Pancreas (tissue), 10 donors: ENCODE measurements at regions not wholly inside any gene's neighbourhood (a gene's known extent, or its start where the extent isn't known, plus 50 kb on each side); places are given as distances from the start of the nearest gene placed in this dataset.
"Not testable (repeated sequence)": the region's sequence is repeated elsewhere in the genome, so short reads cannot be mapped to it uniquely, and the experiment has no call there.

Experiments
- ATAC-seq, 4 donors: fragments of 200-7000 bp; cut with Tn5 transposase; one replicate each; pipeline versions ENCODE4 v1.8.0 to v1.9.1; 2020; ENCODE audit warnings: mild to moderate bottlenecking in 4 of 4, moderate library complexity in 4 of 4
- DNase-seq, 6 donors: peaks; one replicate each; pipeline ENCODE4 v3.0.0-alpha.2; 2020
- FAIRE-seq: peaks from 2 replicates; lab custom pipeline; 2012; peaks lifted over from hg19 to GRCh38; lab: Jason Lieb, UNC
- H3K27ac ChIP-seq, 4 donors: fragments of 200-600 bp; sonication (generic); 1 replicate in 3 of 4; 2 replicates in 1 of 4; pipeline versions ENCODE4 v1.5.0 to v1.8.0; 2020
- H3K27me3 ChIP-seq, 4 donors: fragments of 200-600 bp; one replicate each; pipeline ENCODE4 v1.8.0; 2021
- H3K36me3 ChIP-seq, 3 donors: fragments of 200-600 bp; sonication (generic) in 1 of 3; one replicate each; pipeline versions ENCODE4 v1.5.0 to v1.8.0; 2020 to 2021
- H3K4me1 ChIP-seq, 3 donors: fragments of 200-600 bp; one replicate each; pipeline ENCODE4 v1.8.0; 2021
- H3K4me3 ChIP-seq, 4 donors: fragments of 200-600 bp; sonication (generic) in 2 of 4; one replicate each; pipeline versions ENCODE4 v1.5.0 to v1.8.0; 2020 to 2021
- H3K9me3 ChIP-seq, 4 donors: fragments of 200-600 bp; one replicate each; pipeline ENCODE4 v1.8.0; 2021
- whole genome bisulfite sequencing, 2 donors: extraction: QIAGEN DNeasy Blood & Tissue Kit; methylation state at CpG; one replicate each; pipeline ENCODE4 v1.1.7; 2013; 5-methylcytosine and 5-hydroxymethylcytosine counted together
- intact Hi-C, 3 donors: fragments of 100-400 bp; cut with DNase I; formaldehyde crosslinking; loops; one replicate each; pipeline versions ENCODE4 v1.11.1 to v1.14.2; 2022
- TF ChIP-seq, protein P1 (sequence below), 4 donors: fragments of 200-600 bp; sonication (generic) in 3 of 4; IDR thresholded peaks; one replicate each; pipeline versions ENCODE4 v1.5.0 to v1.8.0; 2021; ENCODE audit warnings: antibody characterized with exemption in 4 of 4
- donor health status: healthy with polysubstance abuse.
- donor health status: DM: no; HTN: no; CAD: no; lungs with moderate emphysema.
- donor health status: DM: no; HTN: no; CAD: no.
- donor health status: control.
- donor health status: control.
- donor health status: Bipolar disorder and iron deficiency.
- donor health status: DM: yes; HTN: yes; CAD: no.
- donor health status: DM: no; HTN: no; CAD: no.
- donor health status: DM: no; HTN: no; CAD: no.
- donor health status: DM: yes; HTN: yes; CAD: no.

DNA sequence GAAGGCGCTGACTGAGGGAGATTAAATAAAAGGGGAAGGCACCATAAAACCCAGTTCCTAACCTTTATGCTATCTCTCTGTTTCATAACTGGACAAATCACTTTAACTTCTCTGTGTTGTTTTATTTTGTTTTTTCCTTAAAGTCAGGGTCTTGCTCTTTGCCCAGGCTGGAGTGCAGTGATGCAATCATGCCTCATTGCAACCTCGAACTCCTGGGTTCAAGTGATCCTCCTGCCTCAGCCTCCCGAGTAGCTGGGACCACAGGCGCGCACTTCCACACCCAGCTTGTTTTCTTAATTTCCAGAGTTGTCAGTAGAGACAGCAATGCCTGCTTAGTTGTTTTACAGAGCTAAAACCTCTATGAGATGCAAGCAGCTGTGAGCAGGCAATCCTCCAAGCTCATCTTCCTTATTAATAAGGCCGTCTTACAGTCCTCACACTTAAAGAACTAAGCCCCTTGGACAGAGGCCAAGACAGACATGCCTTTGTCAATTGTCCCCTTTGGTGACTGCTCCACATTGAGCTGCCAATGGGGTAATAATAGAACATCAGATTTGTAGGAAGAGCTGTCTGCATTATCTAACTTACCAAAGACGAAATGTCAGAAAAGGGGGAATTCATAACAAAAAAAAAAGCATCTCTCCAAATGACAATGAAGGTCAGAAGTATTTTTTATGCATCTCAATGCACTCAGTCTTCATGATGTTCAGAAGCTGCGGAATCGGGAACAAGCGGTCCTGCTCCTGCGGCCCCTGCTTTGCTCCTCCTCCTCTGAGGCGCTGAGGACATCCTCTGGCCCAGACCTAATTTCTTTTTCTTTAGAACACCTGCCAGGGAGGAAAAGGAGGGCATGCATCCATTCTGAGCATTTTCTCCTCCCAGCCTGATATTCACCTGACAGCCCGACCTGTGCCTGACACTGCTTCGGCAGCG is 62.7 kb upstream of the RNF32 start:
- no peak for FAIRE-seq
- intact Hi-C loops = no loop called here
- H3K36me3 ChIP-seq = no peaks in the 10 kb centered on the region
- H3K4me3 ChIP-seq = no peak overlapping the region
- no peak overlapping the region for H3K27ac ChIP-seq
- H3K4me1 ChIP-seq = no peaks in the 10 kb centered on the region
- WGBS, 2 donors = 90 to 95% methylated on average over 15 of the region's 15 CpGs
- no peaks in the 10 kb centered on the region for H3K27me3 ChIP-seq
- TF ChIP-seq, protein P1, sequence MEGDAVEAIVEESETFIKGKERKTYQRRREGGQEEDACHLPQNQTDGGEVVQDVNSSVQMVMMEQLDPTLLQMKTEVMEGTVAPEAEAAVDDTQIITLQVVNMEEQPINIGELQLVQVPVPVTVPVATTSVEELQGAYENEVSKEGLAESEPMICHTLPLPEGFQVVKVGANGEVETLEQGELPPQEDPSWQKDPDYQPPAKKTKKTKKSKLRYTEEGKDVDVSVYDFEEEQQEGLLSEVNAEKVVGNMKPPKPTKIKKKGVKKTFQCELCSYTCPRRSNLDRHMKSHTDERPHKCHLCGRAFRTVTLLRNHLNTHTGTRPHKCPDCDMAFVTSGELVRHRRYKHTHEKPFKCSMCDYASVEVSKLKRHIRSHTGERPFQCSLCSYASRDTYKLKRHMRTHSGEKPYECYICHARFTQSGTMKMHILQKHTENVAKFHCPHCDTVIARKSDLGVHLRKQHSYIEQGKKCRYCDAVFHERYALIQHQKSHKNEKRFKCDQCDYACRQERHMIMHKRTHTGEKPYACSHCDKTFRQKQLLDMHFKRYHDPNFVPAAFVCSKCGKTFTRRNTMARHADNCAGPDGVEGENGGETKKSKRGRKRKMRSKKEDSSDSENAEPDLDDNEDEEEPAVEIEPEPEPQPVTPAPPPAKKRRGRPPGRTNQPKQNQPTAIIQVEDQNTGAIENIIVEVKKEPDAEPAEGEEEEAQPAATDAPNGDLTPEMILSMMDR (IDR thresholded peaks at IDR 0.05) = no peak
- DNase-seq = no peak
- H3K9me3 ChIP-seq = no peaks in the 10 kb centered on the region
- no peak for ATAC-seq

GRCh38 chr7:156576216-156577058 is 64.1 kb upstream of the RNF32 start:
- FAIRE-seq (no peak), ATAC-seq (no peak), DNase-seq (no peak)
- 65 to 69% methylated on average over 20 of the region's 20 CpGs for WGBS, 2 donors
- no peak overlapping the region for H3K4me3 ChIP-seq
- TF ChIP-seq, protein P1 (IDR thresholded peaks at IDR 0.05) = no peak
- no peaks in the 10 kb centered on the region for H3K9me3 ChIP-seq
- H3K36me3 ChIP-seq = no peaks in the 10 kb centered on the region
- no peaks in the 10 kb centered on the region for H3K4me1 ChIP-seq
- no peak overlapping the region for H3K27ac ChIP-seq
- intact Hi-C loops = no loop called here
- no peaks in the 10 kb centered on the region for H3K27me3 ChIP-seq

GRCh38 chr7:156568258-156568657 is 72.3 kb upstream of the RNF32 start:
- Histone ChIP-seq H3K4me3 (no peak overlapping the region), H3K4me1 (no peaks in the 10 kb centered on the region), H3K36me3 (no peaks in the 10 kb centered on the region), H3K27me3 (no peaks in the 10 kb centered on the region), H3K9me3 (no peaks in the 10 kb centered on the region), H3K27ac (no peak overlapping the region)
- whole genome bisulfite sequencing, 2 donors = 55 to 62% methylated on average over 1 of the region's 1 CpG
- DNase-seq (no peak), FAIRE-seq (no peak), ATAC-seq (peak in 1 of 4 donors; percentile 31)
- intact Hi-C loops = no loop called here
- TF ChIP-seq, protein P1 (IDR thresholded peaks at IDR 0.05) = no peak

GRCh38 chr7:156566812-156567549 is 73.6 kb upstream of the RNF32 start:
- Histone ChIP-seq H3K4me3 (no peak overlapping the region), H3K27ac (no peak overlapping the region), H3K36me3 (no peaks in the 10 kb centered on the region), H3K9me3 (no peaks in the 10 kb centered on the region), H3K4me1 (no peaks in the 10 kb centered on the region), H3K27me3 (no peaks in the 10 kb centered on the region)
- ATAC-seq (peak; percentile 50 to 95 (median 84)), FAIRE-seq (no peak), DNase-seq (peak in 2 of 6 donors; percentile 6 to 29)
- WGBS, 2 donors = 33 to 39% methylated on average over 8 of the region's 8 CpGs
- intact Hi-C loops = no loop called here
- TF ChIP-seq, protein P1 (IDR thresholded peaks at IDR 0.05) = no peak

GRCh38 chr7:156565002-156565401 is 75.6 kb upstream of the RNF32 start:
- H3K4me1 ChIP-seq, DNase-seq, H3K36me3 ChIP-seq, FAIRE-seq, H3K27ac ChIP-seq, H3K9me3 ChIP-seq, H3K27me3 ChIP-seq, H3K4me3 ChIP-seq, intact Hi-C loops, ATAC-seq: not testable (repeated sequence)
- 80 to 97% methylated on average over 1 of the region's 1 CpG for WGBS, 2 donors
